ENCODE measurements at regions not wholly inside any gene's neighbourhood (a gene's known extent, or its start where the extent isn't known, plus 50 kb on each side); places are given as distances from the start of the nearest gene placed in this dataset.
"Not testable (repeated sequence)": the region's sequence is repeated elsewhere in the genome, so short reads cannot be mapped to it uniquely, and the experiment has no call there.

DNA sequence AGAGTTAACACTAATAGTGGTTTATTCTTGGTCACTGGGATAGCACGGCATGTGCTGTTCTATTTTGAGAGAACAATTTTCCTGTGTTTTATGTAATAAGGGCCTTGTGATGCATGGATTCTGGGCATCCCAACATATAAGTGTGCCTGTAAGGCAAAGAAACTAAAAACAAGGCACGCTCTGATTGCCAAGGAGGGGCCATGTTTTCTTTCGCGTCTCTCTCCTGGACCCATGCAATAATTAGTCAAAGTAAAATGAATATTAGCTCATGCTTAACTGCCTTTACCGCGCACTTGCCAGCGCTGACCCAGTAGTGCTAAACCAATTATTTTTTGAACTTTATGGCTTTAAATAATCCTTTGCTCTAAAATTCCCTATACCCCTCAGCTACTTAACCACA is 140.9 kb downstream of the PSAT1 start:
- in situ Hi-C loops (cut with HindIII; ENCODE audit: low sequenced_read_pairs), result no loop called here

GRCh38 chr9:78438211-78438610 is 141.3 kb downstream of the PSAT1 start:
- in situ Hi-C loops (cut with HindIII; ENCODE audit: low sequenced_read_pairs), result no loop called here

DNA sequence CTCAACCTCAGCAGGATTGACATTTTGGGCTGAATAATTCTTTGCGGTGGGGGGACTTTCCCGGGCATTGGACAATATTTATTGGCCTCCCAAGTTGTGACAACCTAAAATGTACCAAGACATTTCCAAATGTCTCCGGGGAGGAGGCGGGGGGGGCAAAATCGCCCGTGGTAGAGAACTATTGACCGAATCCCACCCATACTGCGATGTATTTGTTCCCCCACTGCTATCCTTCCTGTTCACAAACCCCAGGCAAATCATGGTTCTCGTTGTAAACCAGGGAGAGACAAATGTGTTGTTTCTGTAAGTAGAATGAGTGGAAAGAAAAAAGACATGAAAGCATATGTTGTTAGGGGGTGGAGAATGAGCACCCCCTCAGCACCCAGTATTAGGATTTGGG is 141.9 kb downstream of the PSAT1 start:
- in situ Hi-C loops (cut with HindIII; ENCODE audit: low sequenced_read_pairs), result no loop called here

- in situ Hi-C loops (cut with HindIII; ENCODE audit: low sequenced_read_pairs), result no loop called here
Measured at GRCh38 chr9:78439190-78439865, 142.4 kb downstream of the PSAT1 start.

GRCh38 chr9:78439866-78440830 is 143.2 kb downstream of the PSAT1 start:
- in situ Hi-C loops (cut with HindIII; ENCODE audit: low sequenced_read_pairs), result no loop called here

GRCh38 chr9:78441396-78441795 is 144.5 kb downstream of the PSAT1 start:
- in situ Hi-C loops (cut with HindIII; ENCODE audit: low sequenced_read_pairs), result no loop called here

GRCh38 chr9:78441822-78442431 is 145.0 kb downstream of the PSAT1 start:
- in situ Hi-C loops (cut with HindIII; ENCODE audit: low sequenced_read_pairs), result no loop called here

DNA sequence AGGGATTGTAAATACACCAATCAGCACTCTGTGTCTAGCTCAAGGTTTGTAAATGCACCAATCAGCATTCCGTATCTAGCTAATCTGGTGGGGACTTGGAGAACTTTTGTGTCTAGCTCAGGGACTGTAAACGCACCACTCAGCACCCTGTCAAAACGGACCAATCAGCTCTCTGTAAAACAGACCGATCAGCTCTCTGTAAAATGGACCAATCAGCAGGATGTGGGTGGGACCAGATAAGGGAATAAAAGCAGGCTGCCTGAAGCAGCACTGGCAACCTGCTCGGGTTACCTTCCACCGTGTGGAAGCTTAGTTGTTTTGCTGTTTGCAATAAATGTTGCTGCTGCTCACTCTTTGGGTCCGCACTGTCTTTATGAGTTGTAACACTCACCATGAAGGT is 145.7 kb downstream of the PSAT1 start:
- in situ Hi-C loops (cut with HindIII; ENCODE audit: low sequenced_read_pairs), result not testable (repeated sequence)

DNA sequence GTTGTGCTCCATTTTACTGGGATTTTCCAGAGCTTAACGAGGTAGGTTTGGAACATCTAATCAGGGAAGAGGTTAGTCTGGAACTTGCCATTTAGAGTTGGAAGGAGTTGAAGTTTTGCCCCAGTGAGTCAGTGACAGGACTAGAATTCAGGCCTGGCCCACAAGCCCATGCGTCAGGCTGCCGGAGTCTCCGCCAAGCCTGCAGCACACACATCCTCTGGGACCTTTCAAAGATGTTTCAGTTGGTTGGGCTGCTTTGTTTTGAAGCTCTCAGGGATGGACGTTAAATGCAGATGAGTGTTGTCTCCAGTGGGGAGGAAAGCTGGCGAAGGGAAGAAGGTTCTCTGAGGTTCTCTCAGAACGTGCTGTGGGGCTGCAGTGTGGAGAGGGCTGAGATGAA is 147.0 kb downstream of the PSAT1 start:
- in situ Hi-C loops (cut with HindIII; ENCODE audit: low sequenced_read_pairs), result no loop called here

- in situ Hi-C loops (cut with HindIII; ENCODE audit: low sequenced_read_pairs), result no loop called here
Measured at GRCh38 chr9:78448960-78449673, 152.2 kb downstream of the PSAT1 start.

GRCh38 chr9:78453450-78453849 is 156.5 kb downstream of the PSAT1 start:
- in situ Hi-C loops (cut with HindIII; ENCODE audit: low sequenced_read_pairs), result no loop called here

DNA sequence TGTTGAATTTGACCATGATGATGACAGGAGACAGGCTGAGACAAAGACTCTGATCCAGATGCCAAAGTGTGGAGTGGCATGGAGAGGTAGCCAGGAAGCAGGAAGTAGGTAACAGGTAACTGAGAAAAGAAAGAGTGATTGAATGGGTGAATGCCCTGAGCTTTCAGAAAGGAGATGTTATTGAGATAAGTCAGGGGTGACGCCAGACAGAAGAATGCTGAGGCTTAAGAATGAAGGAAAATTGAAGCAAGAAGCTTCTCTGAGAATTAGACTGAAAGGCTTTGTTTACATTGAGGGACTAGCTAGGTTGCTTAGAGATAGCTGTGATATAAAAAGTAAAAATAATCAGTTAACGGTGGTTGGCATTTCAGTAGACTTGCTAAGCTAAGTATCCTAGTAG is 165.7 kb downstream of the PSAT1 start:
- in situ Hi-C loops (cut with HindIII; ENCODE audit: low sequenced_read_pairs), result no loop called here

DNA sequence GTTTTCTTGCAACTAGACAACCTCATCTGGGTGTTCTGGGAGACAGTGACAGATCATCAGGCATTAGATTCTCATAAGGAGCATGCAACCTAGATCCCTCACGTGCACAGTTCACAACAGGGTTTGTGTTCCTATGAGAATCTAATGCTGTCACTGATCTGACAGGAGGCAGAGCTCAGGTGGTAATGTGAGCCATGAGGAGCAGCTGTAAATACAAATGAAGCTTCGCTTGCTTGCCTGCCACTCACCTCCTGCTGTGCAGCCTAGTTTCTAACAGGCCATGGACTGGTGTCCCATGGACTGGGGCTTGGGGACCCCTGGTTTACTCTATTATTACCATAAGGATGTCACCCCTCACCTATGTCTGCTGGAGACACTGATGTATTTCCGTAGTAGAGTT is 166.8 kb downstream of the PSAT1 start:
- in situ Hi-C loops (cut with HindIII; ENCODE audit: low sequenced_read_pairs), result no loop called here

- in situ Hi-C loops (cut with HindIII; ENCODE audit: low sequenced_read_pairs), result no loop called here
Measured at GRCh38 chr9:78468231-78468630, 171.3 kb downstream of the PSAT1 start.

DNA sequence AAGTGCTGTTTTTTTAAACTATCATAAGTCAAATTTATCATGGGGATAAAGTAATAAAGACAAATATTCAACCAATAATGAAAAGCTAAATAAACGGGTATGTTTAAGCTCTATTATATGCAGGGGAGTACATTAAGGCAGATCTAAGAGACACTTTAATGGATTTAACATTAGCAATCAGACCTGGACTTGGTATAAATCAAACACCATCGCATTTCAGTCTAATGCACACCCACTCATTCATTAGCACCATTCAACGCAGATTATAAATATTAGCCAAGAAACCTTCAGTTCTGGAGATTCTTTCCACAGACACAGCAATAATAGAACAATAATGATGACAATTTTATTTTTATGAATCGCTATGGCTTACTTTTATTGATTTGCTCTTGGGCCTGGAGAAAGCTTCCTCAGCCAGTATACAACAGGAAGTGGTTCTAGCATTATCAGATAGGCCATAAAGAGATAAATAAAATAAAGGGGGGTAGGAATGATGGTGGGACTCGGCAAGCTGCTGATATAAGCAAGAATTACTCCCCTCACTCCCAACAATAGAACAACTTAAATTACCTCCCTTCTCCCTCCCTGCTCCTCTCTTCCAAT is 172.2 kb downstream of the PSAT1 start:
- in situ Hi-C loops (cut with HindIII; ENCODE audit: low sequenced_read_pairs), result no loop called here

DNA sequence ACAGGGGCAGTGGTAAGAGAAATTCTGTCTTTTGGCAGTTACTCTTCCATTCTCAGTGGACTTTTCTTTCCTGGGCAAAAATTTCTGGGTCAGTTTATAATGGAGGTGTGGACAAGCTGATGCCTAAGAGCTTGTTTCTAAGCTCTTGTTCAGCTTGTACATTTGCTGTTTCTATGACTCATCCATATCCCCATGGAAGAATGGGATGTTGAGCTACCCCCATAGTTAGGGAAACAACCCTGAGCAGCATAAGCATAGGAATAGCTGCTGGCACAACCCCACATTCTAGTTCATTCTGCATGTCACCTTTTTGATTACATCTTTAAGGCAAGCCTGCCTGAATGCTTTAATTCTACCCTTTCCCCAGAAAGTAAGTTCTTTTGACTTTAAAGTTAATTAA is 173.3 kb downstream of the PSAT1 start:
- in situ Hi-C loops (cut with HindIII; ENCODE audit: low sequenced_read_pairs), result no loop called here

DNA sequence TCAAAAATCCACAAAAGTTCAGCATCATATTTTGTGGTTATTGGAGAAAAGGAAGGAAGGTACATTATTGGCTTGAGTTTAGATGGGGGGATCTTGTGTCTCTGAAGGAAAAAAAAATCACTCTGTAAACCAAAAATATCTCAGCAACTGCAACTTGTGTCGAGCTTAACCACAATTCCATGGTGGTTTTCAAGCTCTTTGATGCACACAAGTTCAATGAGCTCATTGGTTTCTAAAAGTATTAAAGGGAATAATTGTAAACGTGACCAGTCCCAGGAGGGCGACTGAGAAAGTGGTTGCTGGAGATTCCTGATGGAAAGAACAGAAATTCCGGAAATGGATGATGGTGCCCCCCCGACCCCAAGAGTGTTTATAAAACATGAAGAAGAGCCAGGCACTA is 173.8 kb downstream of the PSAT1 start:
- in situ Hi-C loops (cut with HindIII; ENCODE audit: low sequenced_read_pairs), result no loop called here

- in situ Hi-C loops (cut with HindIII; ENCODE audit: low sequenced_read_pairs), result no loop called here
Measured at GRCh38 chr9:78472111-78472510, 175.2 kb downstream of the PSAT1 start.

- in situ Hi-C loops (cut with HindIII; ENCODE audit: low sequenced_read_pairs), result no loop called here
Measured at GRCh38 chr9:78479441-78479840, 182.5 kb downstream of the PSAT1 start.

DNA sequence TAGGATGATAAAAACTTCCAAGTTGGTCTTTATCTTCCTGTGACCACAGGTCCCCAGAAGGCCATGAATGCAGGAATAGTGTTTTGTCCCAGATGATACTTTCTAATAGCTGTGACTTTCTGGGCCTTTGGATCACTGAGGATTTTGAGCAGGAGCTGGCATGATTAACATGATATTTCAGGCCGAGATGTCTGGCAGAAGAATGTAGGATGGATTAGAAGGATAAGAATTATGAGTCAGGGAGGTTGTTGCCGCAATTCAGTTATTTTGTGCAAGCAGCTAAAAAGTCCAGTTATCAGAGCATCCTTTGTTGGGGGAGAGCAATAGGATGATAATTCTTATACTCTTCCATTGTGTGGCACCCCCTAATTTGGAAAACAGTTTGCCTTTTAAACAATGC is 189.7 kb downstream of the PSAT1 start:
- in situ Hi-C loops (cut with HindIII; ENCODE audit: low sequenced_read_pairs), result no loop called here

GRCh38 chr9:78490231-78490630 is 193.3 kb downstream of the PSAT1 start:
- in situ Hi-C loops (cut with HindIII; ENCODE audit: low sequenced_read_pairs), result no loop called here
